Karpas-422 (cell line): ENCODE measurements at regions not wholly inside any gene's neighbourhood (a gene's known extent, or its start where the extent isn't known, plus 50 kb on each side); places are given as distances from the start of the nearest gene placed in this dataset.

Experiments used
- DNase-seq: peaks from one replicate; pipeline ENCODE4 v3.0.0-alpha.2; 2015
- H2AFZ ChIP-seq: fragments of 200-600 bp; sonication (generic); 2 replicates; pipeline ENCODE4 v1.6.1; 2014; ENCODE audit warnings: antibody characterized with exemption, low read length, mixed read lengths
- H3K27ac ChIP-seq: fragments of 200-600 bp; sonication (generic); 2 replicates; pipeline ENCODE4 v1.5.1; 2014; ENCODE audit warnings: mild to moderate bottlenecking, low read length, moderate library complexity
- H3K27me3 ChIP-seq: fragments of 200-600 bp; sonication (generic); 2 replicates; pipeline ENCODE4 v1.6.1; 2014; ENCODE audit warnings: low read length, mixed read lengths
- H3K36me3 ChIP-seq: fragments of 200-600 bp; sonication (generic); 2 replicates; pipeline ENCODE4 v1.6.1; 2014; ENCODE audit warnings: low read length, mixed read lengths; ENCODE audit not compliant: insufficient read depth
- H3K4me1 ChIP-seq: fragments of 200-600 bp; sonication (generic); 2 replicates; pipeline ENCODE4 v1.6.1; 2014; ENCODE audit warnings: mild to moderate bottlenecking, low read length, mixed read lengths
- H3K4me2 ChIP-seq: fragments of 200-600 bp; sonication (generic); 2 replicates; pipeline ENCODE4 v1.6.1; 2014; ENCODE audit warnings: low read length, low read depth, mild to moderate bottlenecking; ENCODE audit not compliant: poor library complexity, severe bottlenecking
- H3K4me3 ChIP-seq: fragments of 200-600 bp; sonication (generic); 2 replicates; pipeline ENCODE4 v1.5.1; 2014; ENCODE audit warnings: mild to moderate bottlenecking, antibody characterized with exemption, low read length, mixed read lengths
- H3K79me2 ChIP-seq: fragments of 200-600 bp; sonication (generic); 2 replicates; pipeline ENCODE4 v1.6.1; 2014; ENCODE audit warnings: mild to moderate bottlenecking, low read length, mixed read lengths
- H3K9ac ChIP-seq: fragments of 200-600 bp; sonication (generic); 2 replicates; pipeline ENCODE4 v1.6.0; 2014; ENCODE audit warnings: low read length
- H3K9me2 ChIP-seq: fragments of 200-600 bp; sonication (generic), shearing (Covaris generic); replicated peaks from 2 replicates; pipeline ENCODE4 v1.6.0; 2014; ENCODE audit warnings: mild to moderate bottlenecking, low read length, moderate library complexity; ENCODE audit not compliant: insufficient read depth
- H3K9me3 ChIP-seq: fragments of 300-700, 200-600 bp; sonication (generic); 2 replicates; pipeline ENCODE4 v1.6.1; 2014; ENCODE audit warnings: low read length, mixed read lengths
- H4K20me1 ChIP-seq: fragments of 200-600 bp; sonication (generic); 2 replicates; pipeline ENCODE4 v1.6.1; 2014; ENCODE audit warnings: mild to moderate bottlenecking, antibody characterized with exemption, low read length, low read depth; ENCODE audit not compliant: insufficient read depth

- no peak for DNase-seq
- no peak overlapping the region for H3K4me3 ChIP-seq
- H3K36me3 ChIP-seq = no peaks in the 10 kb centered on the region
- H3K4me2 ChIP-seq = no peak overlapping the region
- no peak overlapping the region for H3K9ac ChIP-seq
- no peaks in the 10 kb centered on the region for H3K9me2 ChIP-seq
- no peaks in the 10 kb centered on the region for H3K4me1 ChIP-seq
- H3K79me2 ChIP-seq = no peaks in the 10 kb centered on the region
- no peaks in the 10 kb centered on the region for H3K9me3 ChIP-seq
- no peaks in the 10 kb centered on the region for H4K20me1 ChIP-seq
- H2AFZ ChIP-seq = no peak overlapping the region
- no peak overlapping the region for H3K27ac ChIP-seq
- H3K27me3 ChIP-seq = no peaks in the 10 kb centered on the region; the same call in 1 of the 2 replicates
Observed at GRCh38 chr10:4144817-4145216, 359.8 kb upstream of the KLF6 start.

DNA sequence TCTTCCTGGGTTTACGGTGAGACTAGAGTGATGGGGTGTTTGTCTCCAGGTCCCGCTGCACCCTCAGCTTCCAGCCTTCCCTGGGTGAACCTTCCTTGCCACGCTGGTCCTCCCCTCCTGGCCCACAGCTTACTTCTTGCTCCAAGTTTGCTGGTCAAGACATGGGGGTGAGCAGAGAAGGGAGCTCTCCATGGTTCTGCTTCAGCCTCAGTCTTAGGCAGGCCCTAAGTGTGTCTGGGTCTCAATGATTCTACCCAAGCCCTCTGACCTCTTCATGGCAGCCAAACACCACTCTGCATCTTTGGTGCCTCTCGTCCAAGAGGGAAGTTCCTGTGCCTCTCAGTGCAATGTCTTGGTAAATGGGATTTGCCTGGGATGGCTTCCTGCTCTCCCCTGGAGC lies 356.5 kb upstream of the KLF6 start:
- Histone ChIP-seq H2AFZ (no peak overlapping the region), H3K9me3 (no peaks in the 10 kb centered on the region), H3K4me2 (no peak overlapping the region), H3K4me3 (no peak overlapping the region), H3K27me3 (no peaks in the 10 kb centered on the region; the same call in 1 of the 2 replicates), H3K9me2 (no peaks in the 10 kb centered on the region), H3K36me3 (no peaks in the 10 kb centered on the region), H3K79me2 (no peaks in the 10 kb centered on the region), H3K9ac (no peak overlapping the region), H4K20me1 (no peaks in the 10 kb centered on the region), H3K4me1 (peaks cover 28% of the 10 kb centered on the region), H3K27ac (no peak overlapping the region)
- DNase-seq = peak; percentile 74

DNA sequence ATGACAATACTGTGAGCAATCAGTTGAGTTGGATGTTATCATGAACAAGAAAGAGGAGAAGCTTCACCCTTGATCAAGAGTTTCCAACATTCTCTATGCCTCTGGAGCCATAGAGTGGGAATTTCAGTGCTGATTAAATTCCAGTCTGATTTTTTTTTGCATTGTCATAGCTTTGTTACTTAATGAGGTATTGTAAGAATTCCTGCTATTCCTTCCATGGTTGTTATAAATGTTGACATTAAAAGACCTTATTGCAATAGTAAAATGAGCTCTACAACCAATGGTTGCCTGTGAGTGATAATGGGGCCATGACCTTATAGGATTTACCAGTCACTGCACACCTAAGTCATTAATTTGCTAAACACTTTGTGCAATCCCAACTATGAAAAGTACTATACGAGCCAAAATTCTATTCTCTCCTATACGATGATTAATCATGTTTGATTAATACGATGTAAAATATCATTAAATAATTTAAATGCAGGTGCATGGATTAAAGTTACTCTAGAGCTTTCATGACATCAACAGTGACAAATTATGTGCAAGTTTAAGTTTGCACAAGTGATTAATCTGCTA lies 353.2 kb upstream of the KLF6 start:
- Histone ChIP-seq H3K9me3 (no peaks in the 10 kb centered on the region), H3K27ac (peak overlapping the region; percentile 62), H3K4me2 (peak overlapping the region; percentile 77), H3K9ac (no peak overlapping the region), H3K4me1 (peaks cover 51% of the 10 kb centered on the region), H3K36me3 (no peaks in the 10 kb centered on the region), H3K79me2 (no peaks in the 10 kb centered on the region), H4K20me1 (no peaks in the 10 kb centered on the region), H3K4me3 (no peak overlapping the region), H3K9me2 (no peaks in the 10 kb centered on the region), H3K27me3 (no peaks in the 10 kb centered on the region; the same call in 1 of the 2 replicates), H2AFZ (no peak overlapping the region)
- peak; percentile 60 for DNase-seq

DNA sequence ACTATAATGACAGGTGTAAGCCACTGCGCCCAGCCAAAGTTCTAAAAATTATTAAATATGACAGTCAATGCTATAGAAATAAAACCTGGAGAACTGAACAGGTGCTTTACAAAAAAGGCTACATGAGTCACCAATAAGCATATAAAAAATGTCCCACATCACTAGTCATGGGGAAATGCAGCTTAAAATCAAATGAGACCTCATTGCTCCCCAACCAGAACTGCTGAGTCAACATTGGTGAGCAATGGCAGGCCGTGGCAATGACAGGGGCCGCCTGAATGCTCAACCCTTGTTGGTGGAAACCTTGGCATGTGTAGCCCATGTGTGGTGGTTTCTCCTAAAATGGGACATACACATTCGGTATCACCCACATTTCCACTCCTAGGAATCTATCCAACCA lies 352.3 kb upstream of the KLF6 start:
- Histone ChIP-seq H3K4me1 (peaks cover 57% of the 10 kb centered on the region), H3K9ac (no peak overlapping the region), H3K4me2 (peak overlapping the region; percentile 77), H3K79me2 (no peaks in the 10 kb centered on the region), H4K20me1 (no peaks in the 10 kb centered on the region), H3K27me3 (no peaks in the 10 kb centered on the region; the same call in 1 of the 2 replicates), H3K27ac (peak overlapping the region; percentile 78), H3K4me3 (peak overlapping the region; percentile 34; the same call in 1 of the 2 replicates), H2AFZ (no peak overlapping the region), H3K9me2 (no peaks in the 10 kb centered on the region), H3K36me3 (no peaks in the 10 kb centered on the region), H3K9me3 (no peaks in the 10 kb centered on the region)
- DNase-seq = peak; percentile 91

- H3K4me2 ChIP-seq = peak overlapping the region; percentile 77
- H3K9ac ChIP-seq = no peak overlapping the region
- peak overlapping the region; percentile 34 for H3K4me3 ChIP-seq
- DNase-seq = peak; percentile 93
- H2AFZ ChIP-seq = no peak overlapping the region
- no peaks in the 10 kb centered on the region for H3K79me2 ChIP-seq
- no peaks in the 10 kb centered on the region; the same call in 1 of the 2 replicates for H3K27me3 ChIP-seq
- H3K9me3 ChIP-seq = no peaks in the 10 kb centered on the region
- H4K20me1 ChIP-seq = no peaks in the 10 kb centered on the region
- peaks cover 69% of the 10 kb centered on the region for H3K4me1 ChIP-seq
- peak overlapping the region; percentile 78 for H3K27ac ChIP-seq
- H3K36me3 ChIP-seq = no peaks in the 10 kb centered on the region
- H3K9me2 ChIP-seq = no peaks in the 10 kb centered on the region
Observed at GRCh38 chr10:4136121-4136520, 351.1 kb upstream of the KLF6 start.

GRCh38 chr10:4132216-4132556 lies 347.2 kb upstream of the KLF6 start:
- no peaks in the 10 kb centered on the region for H3K36me3 ChIP-seq
- peak overlapping the region; percentile 22 for H3K4me3 ChIP-seq
- no peaks in the 10 kb centered on the region for H3K27me3 ChIP-seq
- H3K9ac ChIP-seq = peak overlapping the region; percentile 16; the same call in 1 of the 2 replicates
- H3K9me3 ChIP-seq = no peaks in the 10 kb centered on the region
- H3K9me2 ChIP-seq = no peaks in the 10 kb centered on the region
- no peaks in the 10 kb centered on the region for H3K79me2 ChIP-seq
- H3K4me2 ChIP-seq = peak overlapping the region; percentile 72
- no peak overlapping the region for H2AFZ ChIP-seq
- H3K4me1 ChIP-seq = peaks cover 79% of the 10 kb centered on the region
- H3K27ac ChIP-seq = no peak overlapping the region
- DNase-seq = no peak
- no peaks in the 10 kb centered on the region for H4K20me1 ChIP-seq

DNA sequence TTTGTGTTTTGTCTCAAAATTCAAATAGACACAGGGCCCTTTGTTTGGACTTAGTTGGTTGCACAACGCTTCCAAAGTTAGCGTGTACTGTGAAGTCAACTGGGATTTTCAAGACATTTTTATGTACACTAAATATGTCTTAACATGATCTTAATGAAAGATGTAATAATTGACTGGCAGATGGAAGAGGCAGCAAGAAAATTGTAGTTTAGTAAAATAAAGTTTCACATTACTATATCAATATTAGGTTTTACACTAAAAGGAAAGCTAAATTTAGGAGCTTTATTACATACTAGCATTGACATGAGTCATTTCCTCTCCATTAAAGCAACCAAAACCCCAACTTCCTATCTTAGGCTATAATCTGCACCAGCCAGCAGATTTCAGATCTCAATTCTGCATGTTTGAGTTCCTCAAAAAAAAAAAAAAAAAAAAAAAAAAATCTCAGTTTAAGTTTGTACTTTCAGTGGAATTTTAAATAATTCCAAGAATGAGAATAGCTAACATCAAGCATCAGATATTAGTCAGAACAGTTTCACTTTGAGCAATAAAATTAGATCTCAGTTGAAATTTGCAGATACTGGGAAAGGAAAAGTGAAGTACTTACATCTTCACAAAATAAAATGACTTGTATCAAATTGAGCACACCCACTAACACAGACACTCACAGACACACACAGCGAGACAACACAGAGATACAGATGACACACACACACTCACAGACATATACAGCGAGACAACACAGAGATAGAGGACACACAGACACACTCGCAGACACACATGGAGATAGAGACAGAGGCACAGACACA lies 346.6 kb upstream of the KLF6 start:
- peaks cover 73% of the 10 kb centered on the region for H3K4me1 ChIP-seq
- peak overlapping the region; percentile 16; the same call in 1 of the 2 replicates for H3K9ac ChIP-seq

DNA sequence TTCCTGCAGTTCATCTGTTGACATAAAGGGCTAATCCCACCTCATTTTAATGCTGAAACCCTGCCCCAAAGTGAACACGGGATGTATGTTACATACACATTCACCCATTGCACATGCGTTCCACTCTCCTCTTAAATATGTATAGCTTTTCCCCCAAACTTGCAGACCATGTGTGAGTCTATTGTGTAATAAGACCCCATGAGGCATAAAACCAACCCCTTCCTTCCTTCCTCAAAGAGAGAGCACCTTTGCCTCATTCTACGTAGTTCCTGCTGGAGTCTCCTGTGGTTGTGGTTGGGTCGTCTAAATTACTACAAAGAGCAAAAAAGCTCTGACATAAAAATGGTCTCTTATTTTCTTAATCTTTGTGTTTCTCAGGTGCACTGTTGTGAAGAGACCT lies 345.7 kb upstream of the KLF6 start:
- H3K9me2 ChIP-seq = no peaks in the 10 kb centered on the region
- H3K9me3 ChIP-seq = peaks cover 3% of the 10 kb centered on the region; the same call in 1 of the 2 replicates
- no peaks in the 10 kb centered on the region for H4K20me1 ChIP-seq
- H3K4me2 ChIP-seq = peak overlapping the region; percentile 72
- peak overlapping the region; percentile 68 for H3K27ac ChIP-seq
- no peak overlapping the region for H2AFZ ChIP-seq
- peak; percentile 44 for DNase-seq
- no peak overlapping the region for H3K9ac ChIP-seq
- no peaks in the 10 kb centered on the region for H3K36me3 ChIP-seq
- H3K27me3 ChIP-seq = no peaks in the 10 kb centered on the region; the same call in 1 of the 2 replicates
- H3K4me1 ChIP-seq = peaks cover 64% of the 10 kb centered on the region
- H3K4me3 ChIP-seq = peak overlapping the region; percentile 45
- no peaks in the 10 kb centered on the region for H3K79me2 ChIP-seq

More for the DNA sequence above, 346.6 kb upstream of the KLF6 start:
- peak; percentile 93 for DNase-seq
- H3K4me3 ChIP-seq = peak overlapping the region; percentile 45
- peak overlapping the region; percentile 72 for H3K4me2 ChIP-seq
- H3K27ac ChIP-seq = peak overlapping the region; percentile 68
- no peaks in the 10 kb centered on the region for H4K20me1 ChIP-seq
- H3K9me2 ChIP-seq = no peaks in the 10 kb centered on the region
- no peak overlapping the region for H2AFZ ChIP-seq
- no peaks in the 10 kb centered on the region; the same call in 1 of the 2 replicates for H3K27me3 ChIP-seq
- no peaks in the 10 kb centered on the region for H3K79me2 ChIP-seq
- no peaks in the 10 kb centered on the region for H3K36me3 ChIP-seq
- H3K9me3 ChIP-seq = no peaks in the 10 kb centered on the region; the same call in 1 of the 2 replicates
